ENCODE measurements at regions not wholly inside any gene's neighbourhood (a gene's known extent, or its start where the extent isn't known, plus 50 kb on each side); places are given as distances from the start of the nearest gene placed in this dataset.

DNA sequence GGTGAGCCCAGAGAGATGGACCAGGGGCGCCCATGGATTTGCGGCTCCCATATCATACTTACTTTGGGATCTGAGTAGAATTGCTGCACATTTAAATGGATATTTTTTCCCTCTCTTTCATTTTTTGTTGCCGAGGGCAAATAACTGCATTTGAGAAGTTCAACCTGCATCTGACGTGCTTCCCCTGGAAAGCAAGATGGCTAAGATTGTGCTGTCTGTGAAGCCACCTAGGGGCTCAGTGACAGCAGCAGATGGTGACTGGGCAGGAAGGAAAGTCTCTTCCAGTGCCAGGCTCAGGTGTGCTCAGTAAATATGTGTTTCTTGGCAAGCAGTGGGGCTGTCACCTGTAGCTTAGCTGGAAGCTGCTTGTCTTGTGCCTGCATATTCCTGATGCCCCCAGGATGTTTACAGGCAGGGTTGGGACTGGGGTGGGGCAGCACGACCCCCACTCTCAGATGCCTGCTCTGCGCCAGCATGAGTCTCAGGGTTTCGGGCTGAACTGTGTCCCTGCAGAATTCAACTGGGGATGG is 59.8 kb upstream of the ETV3 start:
- H2AFZ ChIP-seq (replicated peaks; ENCODE audit: low read length, poor library complexity): no peak overlapping the region
- in situ Hi-C loops (cut with MboI; ENCODE audit: low sequenced_read_pairs): loop anchor here (10.0 kb wide), 1 partner anchor 297 kb away; no protein-coding TSS in a partner anchor
- ChIA-PET POLR2A (ENCODE audit: unreplicated experiment) (no interaction called here), CTCF (no interaction called here)
- no peak overlapping the region for H3K4me3 ChIP-seq (ENCODE audit: insufficient read depth, low read depth, low read length)
- no peak overlapping the region for H2AK9ac ChIP-seq (replicated peaks; ENCODE audit: low read depth, low read length, poor library complexity)
- no peak overlapping the region for H3K18ac ChIP-seq (ENCODE audit: low read depth, low read length)
- H3K9ac ChIP-seq (ENCODE audit: low read depth, low read length): no peak overlapping the region
- H3K4me1 ChIP-seq (ENCODE audit: control insufficient read depth, insufficient read depth, low read length): no peaks in the 10 kb centered on the region
- no peak overlapping the region for H2BK20ac ChIP-seq (ENCODE audit: low read depth, low read length)
- no peaks in the 10 kb centered on the region for H3K36me3 ChIP-seq (ENCODE audit: control insufficient read depth, insufficient read depth, low read length)
- BruUV-seq (replicated peaks): no TSS peak
- no peak for DNase-seq
- H2BK120ac ChIP-seq (ENCODE audit: low read depth, low read length): no peak overlapping the region
- no CpG with 5 or more reads among the region's 7 CpGs for WGBS, 2 experiments (ENCODE audit: extremely low coverage in 2 of 2, insufficient read length in 1 of 2)
- H3K4me2 ChIP-seq (ENCODE audit: low read depth, low read length): no peak overlapping the region
- no peak overlapping the region for H2BK5ac ChIP-seq (ENCODE audit: low read depth, low read length, poor library complexity, severe bottlenecking)
- no peak overlapping the region for H2AK5ac ChIP-seq (ENCODE audit: low read depth, low read length)
- H3K14ac ChIP-seq (replicated peaks; ENCODE audit: low read depth, low read length): no peak overlapping the region
- H3K56ac ChIP-seq (ENCODE audit: extremely low read depth, insufficient read depth, low read length): no peak overlapping the region
- no peak overlapping the region for H3K4ac ChIP-seq (ENCODE audit: low read depth, low read length)
- no peak overlapping the region for H4K8ac ChIP-seq (ENCODE audit: low read depth in 2 of 2, low read length in 2 of 2)
- no peak overlapping the region for H4K5ac ChIP-seq (ENCODE audit: low read depth, low read length)
- ATAC-seq (ENCODE audit: low read depth): no peak
- no peaks in the 10 kb centered on the region for H3K9me1 ChIP-seq (ENCODE audit: insufficient read depth, low read length)
- peaks cover 34% of the 10 kb centered on the region for H3K27me3 ChIP-seq (ENCODE audit: control insufficient read depth, insufficient read depth, low read length)
- H4K20me1 ChIP-seq (ENCODE audit: insufficient read depth, low read length): no peaks in the 10 kb centered on the region
- no peak overlapping the region for H2BK15ac ChIP-seq (ENCODE audit: low read depth, low read length)
- no peak overlapping the region for H3K23ac ChIP-seq (ENCODE audit: low read depth, low read length)
- TF ChIP-seq CEBPB (IDR thresholded peaks at IDR 0.05; ENCODE audit: low read depth, low read length): no peak
- no peak for TF ChIP-seq MAZ (IDR thresholded peaks at IDR 0.05; ENCODE audit: borderline replicate concordance, low read depth, low read length)
- TF ChIP-seq, protein P1, sequence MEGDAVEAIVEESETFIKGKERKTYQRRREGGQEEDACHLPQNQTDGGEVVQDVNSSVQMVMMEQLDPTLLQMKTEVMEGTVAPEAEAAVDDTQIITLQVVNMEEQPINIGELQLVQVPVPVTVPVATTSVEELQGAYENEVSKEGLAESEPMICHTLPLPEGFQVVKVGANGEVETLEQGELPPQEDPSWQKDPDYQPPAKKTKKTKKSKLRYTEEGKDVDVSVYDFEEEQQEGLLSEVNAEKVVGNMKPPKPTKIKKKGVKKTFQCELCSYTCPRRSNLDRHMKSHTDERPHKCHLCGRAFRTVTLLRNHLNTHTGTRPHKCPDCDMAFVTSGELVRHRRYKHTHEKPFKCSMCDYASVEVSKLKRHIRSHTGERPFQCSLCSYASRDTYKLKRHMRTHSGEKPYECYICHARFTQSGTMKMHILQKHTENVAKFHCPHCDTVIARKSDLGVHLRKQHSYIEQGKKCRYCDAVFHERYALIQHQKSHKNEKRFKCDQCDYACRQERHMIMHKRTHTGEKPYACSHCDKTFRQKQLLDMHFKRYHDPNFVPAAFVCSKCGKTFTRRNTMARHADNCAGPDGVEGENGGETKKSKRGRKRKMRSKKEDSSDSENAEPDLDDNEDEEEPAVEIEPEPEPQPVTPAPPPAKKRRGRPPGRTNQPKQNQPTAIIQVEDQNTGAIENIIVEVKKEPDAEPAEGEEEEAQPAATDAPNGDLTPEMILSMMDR (conservative IDR thresholded peaks at IDR 0.05; ENCODE audit: low read depth, low read length): no peak
- no peak for TF ChIP-seq NFE2L2 (IDR thresholded peaks at IDR 0.05; ENCODE audit: low read depth, low read length)
- TF ChIP-seq MAFK (IDR thresholded peaks at IDR 0.05; ENCODE audit: low read depth, low read length): no peak
- TF ChIP-seq MXI1 (IDR thresholded peaks at IDR 0.05; ENCODE audit: borderline replicate concordance, low read depth, low read length): no peak
- no peak for TF ChIP-seq SMC3 (IDR thresholded peaks at IDR 0.05; ENCODE audit: low read depth, low read length)
- TF ChIP-seq RFX5 (IDR thresholded peaks at IDR 0.05; ENCODE audit: low read depth, low read length): no peak
- TF ChIP-seq RCOR1 (IDR thresholded peaks at IDR 0.05; ENCODE audit: insufficient replicate concordance, low read length): no peak
- no peak for TF ChIP-seq CHD1 (IDR thresholded peaks at IDR 0.05; ENCODE audit: low read depth, low read length)
- no peak for TF ChIP-seq FOS (IDR thresholded peaks at IDR 0.05; ENCODE audit: low read depth, low read length)
- TF ChIP-seq, protein P2, sequence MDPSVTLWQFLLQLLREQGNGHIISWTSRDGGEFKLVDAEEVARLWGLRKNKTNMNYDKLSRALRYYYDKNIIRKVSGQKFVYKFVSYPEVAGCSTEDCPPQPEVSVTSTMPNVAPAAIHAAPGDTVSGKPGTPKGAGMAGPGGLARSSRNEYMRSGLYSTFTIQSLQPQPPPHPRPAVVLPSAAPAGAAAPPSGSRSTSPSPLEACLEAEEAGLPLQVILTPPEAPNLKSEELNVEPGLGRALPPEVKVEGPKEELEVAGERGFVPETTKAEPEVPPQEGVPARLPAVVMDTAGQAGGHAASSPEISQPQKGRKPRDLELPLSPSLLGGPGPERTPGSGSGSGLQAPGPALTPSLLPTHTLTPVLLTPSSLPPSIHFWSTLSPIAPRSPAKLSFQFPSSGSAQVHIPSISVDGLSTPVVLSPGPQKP (IDR thresholded peaks at IDR 0.05; ENCODE audit: borderline replicate concordance, low read depth, low read length): no peak
- no peak overlapping the region for H3K27ac ChIP-seq (ENCODE audit: insufficient read depth, low read length)
- intact Hi-C loops (cut with micrococcal nuclease): loop anchor here (10.0 kb wide), 1 partner anchor 927 kb away; a partner anchor contains a TSS
- H4K91ac ChIP-seq (ENCODE audit: insufficient read depth, low read depth, low read length): no peak overlapping the region
- dilution Hi-C loops (cut with HindIII; ENCODE audit: low sequenced_read_pairs, unreplicated experiment): no loop called here
- H3K79me1 ChIP-seq (ENCODE audit: low read depth in 1 of 2, low read length in 2 of 2): no peaks in the 10 kb centered on the region
- no peaks in the 10 kb centered on the region for H3K9me3 ChIP-seq (ENCODE audit: control insufficient read depth, insufficient read depth, low read length)
